ENCODE measurements at regions not wholly inside any gene's neighbourhood (a gene's known extent, or its start where the extent isn't known, plus 50 kb on each side); places are given as distances from the start of the nearest gene placed in this dataset.

DNA sequence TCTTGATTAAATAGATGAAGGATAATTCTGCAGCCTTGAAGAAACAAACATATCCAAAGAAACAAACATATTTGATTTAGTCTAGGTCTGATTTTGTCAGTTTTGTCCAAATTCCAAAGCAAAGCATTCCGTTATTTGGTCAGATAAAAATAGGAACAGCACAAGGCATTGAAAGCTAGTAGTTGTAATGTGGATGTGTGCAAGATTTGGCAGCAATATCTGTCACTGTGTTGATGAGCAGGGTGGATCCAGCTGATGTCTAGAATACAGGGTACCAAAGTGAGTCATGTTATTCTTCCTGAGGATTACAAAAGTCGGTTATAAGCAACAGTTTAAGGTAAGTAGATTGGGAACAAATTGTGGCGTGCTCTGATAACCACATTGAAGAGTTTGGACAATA is 69.3 kb upstream of the PLPPR1 start:
- DNase-seq (ENCODE audit: low read depth) = no peak

Data from activated T-cell treated with anti-CD3 and anti-CD28 coated beads for 24 hours (primary cell).